ENCODE measurements at regions not wholly inside any gene's neighbourhood (a gene's known extent, or its start where the extent isn't known, plus 50 kb on each side); places are given as distances from the start of the nearest gene placed in this dataset.

GRCh38 chr13:27370305-27370872, 54.0 kb upstream of the GTF3A start:
- TF ChIP-seq POLR2AphosphoS5 (IDR thresholded peaks at IDR 0.05; ENCODE audit: borderline replicate concordance, low read depth, low read length) (no peak), EZH2 (IDR thresholded peaks at IDR 0.05) (no peak), FOXP2 (optimal IDR thresholded peaks at IDR 0.05; ENCODE audit: control extremely low read depth, extremely low read length, insufficient read depth) (no peak)
